GM12873 (cell line): ENCODE measurements at regions not wholly inside any gene's neighbourhood (a gene's known extent, or its start where the extent isn't known, plus 50 kb on each side); places are given as distances from the start of the nearest gene placed in this dataset.

ENCODE experiments used
- CTCF ChIP-seq: IDR thresholded peaks from 2 replicates; pipeline ENCODE4 v1.5.1; 2012; ENCODE audit warnings: low read depth, mild to moderate bottlenecking, moderate library complexity, low read length, control low read depth; ENCODE audit not compliant: insufficient read depth; ENCODE audit errors: missing control alignments

- no peak for TF ChIP-seq CTCF
Observed at GRCh38 chr9:29199975-29200374, 1626.7 kb upstream of the C9orf72 start.

- no peak for TF ChIP-seq CTCF
Observed at GRCh38 chr9:29200650-29201049, 1627.4 kb upstream of the C9orf72 start.

GRCh38 chr9:29203244-29203930, 1630.1 kb upstream of the C9orf72 start:
- no peak for TF ChIP-seq CTCF

GRCh38 chr9:29208670-29209069, 1635.4 kb upstream of the C9orf72 start:
- no peak for TF ChIP-seq CTCF

- TF ChIP-seq CTCF, result no peak
Observed at GRCh38 chr9:29209748-29210291, 1636.5 kb upstream of the C9orf72 start.

- TF ChIP-seq CTCF, result no peak
Observed at GRCh38 chr9:29211003-29211579, 1637.8 kb upstream of the C9orf72 start.

- peak; percentile 73 for TF ChIP-seq CTCF
Observed at GRCh38 chr9:29211580-29212396, 1638.5 kb upstream of the C9orf72 start.
